ENCODE measurements at regions not wholly inside any gene's neighbourhood (a gene's known extent, or its start where the extent isn't known, plus 50 kb on each side); places are given as distances from the start of the nearest gene placed in this dataset.

- no peak overlapping the region for H2AFZ ChIP-seq (ENCODE audit: low read length)
- no peaks in the 10 kb centered on the region for H4K20me1 ChIP-seq (ENCODE audit: insufficient read depth, low read length)
- DNase-seq (ENCODE audit: low spot score) (peak; percentile 30), FAIRE-seq (no peak), ATAC-seq (peak; percentile 65)
- ChIA-PET POLR2A (interaction anchor here (0.7 to 0.8 kb wide), 2 partner anchors 43 to 61 kb away, joined by 3 to 4 read pairs; no protein-coding TSS in a partner anchor), CTCF (ENCODE audit: low intra/inter-chr PET ratio, low total read pairs) (no interaction called here)
- BruUV-seq (replicated peaks): no TSS peak
- H3K79me2 ChIP-seq (ENCODE audit: insufficient read depth, low read length): no peaks in the 10 kb centered on the region
- no peaks in the 10 kb centered on the region for H3K9me3 ChIP-seq (ENCODE audit: low read length)
- H3K36me3 ChIP-seq (replicated peaks in 1 of 2; ENCODE audit: control insufficient read depth in 1 of 2, insufficient read depth in 2 of 2, low read length in 2 of 2): no peaks in the 10 kb centered on the region
- no peak overlapping the region for H3K9ac ChIP-seq (ENCODE audit: insufficient read depth, low read depth, low read length)
- no peak overlapping the region for H3K27ac ChIP-seq (ENCODE audit: extremely low read length, insufficient read depth, low read length)
- H3K4me1 ChIP-seq (ENCODE audit: insufficient read depth, low read length): peaks cover 54% of the 10 kb centered on the region
- no peak overlapping the region for H3K4me3 ChIP-seq (replicated peaks in 1 of 3; ENCODE audit: insufficient read depth in 1 of 3, low read depth in 2 of 3, low read length in 3 of 3)
- intact Hi-C loops (cut with micrococcal nuclease; ENCODE audit: unreplicated experiment): no loop called here
- no peaks in the 10 kb centered on the region; a peak in 1 of 5 replicates for H3K27me3 ChIP-seq (ENCODE audit: control insufficient read depth in 1 of 2, insufficient read depth in 2 of 2, low read length in 2 of 2)
- in situ Hi-C loops (cut with HindIII; ENCODE audit: extremely low pct_ligation_motif_present, low pct_unique_long_range_greater_than_20kb): loop anchor here (5.0 to 10.0 kb wide), 2 partner anchors 423 to 465 kb away; partner anchors contain the start of gene RHOU
- WGBS (ENCODE audit: low lambda C conversion rate): 46% methylated on average over 6 of the region's 8 CpGs
- H3K4me2 ChIP-seq (ENCODE audit: low read depth, low read length): no peak overlapping the region
- TF ChIP-seq ARID2 (CRISPR knock-in tag; IDR thresholded peaks at IDR 0.05; ENCODE audit: borderline replicate concordance) (no peak), NR1H2 (CRISPR knock-in tag; IDR thresholded peaks at IDR 0.05; ENCODE audit: borderline replicate concordance, low read depth) (no peak), CEBPG (CRISPR knock-in tag; IDR thresholded peaks at IDR 0.05) (peak; percentile 54; the same call in 1 of the 2 replicates), ELK4 (CRISPR knock-in tag; IDR thresholded peaks at IDR 0.05; ENCODE audit: borderline replicate concordance) (no peak), RARA (CRISPR knock-in tag; IDR thresholded peaks at IDR 0.05) (no peak), ZBTB25 (CRISPR knock-in tag; IDR thresholded peaks at IDR 0.05) (no peak), PLSCR1 (CRISPR knock-in tag; IDR thresholded peaks at IDR 0.05; ENCODE audit: borderline replicate concordance) (no peak), NRL (CRISPR knock-in tag; IDR thresholded peaks at IDR 0.05; ENCODE audit: borderline replicate concordance) (no peak), ZSCAN31 (CRISPR knock-in tag; IDR thresholded peaks at IDR 0.05; ENCODE audit: low read depth) (no peak), ZKSCAN1 (IDR thresholded peaks at IDR 0.05; ENCODE audit: low read length) (no peak), DBP (CRISPR knock-in tag; IDR thresholded peaks at IDR 0.05; ENCODE audit: not compliant biosample characterization) (no peak), ZNF275 (CRISPR knock-in tag; IDR thresholded peaks at IDR 0.05; ENCODE audit: borderline replicate concordance) (no peak), CEBPB (IDR thresholded peaks at IDR 0.05; ENCODE audit: borderline replicate concordance, low read depth, low read length) (peak; percentile 60; the same call in 1 of the 2 replicates), ZNF468 (CRISPR knock-in tag; IDR thresholded peaks at IDR 0.05) (no peak), TAF15 (IDR thresholded peaks at IDR 0.05; ENCODE audit: low read depth, low read length, poor library complexity, severe bottlenecking) (no peak), ZBTB38 (CRISPR knock-in tag; IDR thresholded peaks at IDR 0.05) (no peak), ZNF30 (CRISPR knock-in tag; IDR thresholded peaks at IDR 0.05) (no peak), SOX5 (CRISPR knock-in tag; IDR thresholded peaks at IDR 0.05; ENCODE audit: borderline replicate concordance) (peak; percentile 17; the same call in 1 of the 2 replicates), ARHGAP35 (CRISPR knock-in tag; IDR thresholded peaks at IDR 0.05; ENCODE audit: borderline replicate concordance) (no peak)
Measured at GRCh38 chr1:229159668-229160544, 111.0 kb upstream of the RAB4A start.

Measured in HepG2 (cell line).